GM12892 (cell line): ENCODE measurements at regions not wholly inside any gene's neighbourhood (a gene's known extent, or its start where the extent isn't known, plus 50 kb on each side); places are given as distances from the start of the nearest gene placed in this dataset.
"Not testable (repeated sequence)": the region's sequence is repeated elsewhere in the genome, so short reads cannot be mapped to it uniquely, and the experiment has no call there.

Source experiments
- DNase-seq: peaks from one replicate; pipeline ENCODE4 v3.0.0; 2011; ENCODE audit not compliant: insufficient read length
- FAIRE-seq: peaks from 2 replicates; lab custom pipeline; 2011; peaks lifted over from hg19 to GRCh38; lab: Jason Lieb, UNC
- POLR2A ChIP-seq: IDR thresholded peaks from 2 replicates; pipeline ENCODE4 v1.6.1; 2011; ENCODE audit warnings: low read depth, low read length, control low read depth
- POLR2AphosphoS5 ChIP-seq: IDR thresholded peaks from 2 replicates; pipeline ENCODE4 v1.6.1; 2011; ENCODE audit warnings: low read depth, low read length, control low read depth
- TAF1 ChIP-seq: IDR thresholded peaks from 2 replicates; pipeline ENCODE4 v1.6.1; 2011; ENCODE audit warnings: low read depth, mild to moderate bottlenecking, control low read depth, low read length, borderline replicate concordance

DNA sequence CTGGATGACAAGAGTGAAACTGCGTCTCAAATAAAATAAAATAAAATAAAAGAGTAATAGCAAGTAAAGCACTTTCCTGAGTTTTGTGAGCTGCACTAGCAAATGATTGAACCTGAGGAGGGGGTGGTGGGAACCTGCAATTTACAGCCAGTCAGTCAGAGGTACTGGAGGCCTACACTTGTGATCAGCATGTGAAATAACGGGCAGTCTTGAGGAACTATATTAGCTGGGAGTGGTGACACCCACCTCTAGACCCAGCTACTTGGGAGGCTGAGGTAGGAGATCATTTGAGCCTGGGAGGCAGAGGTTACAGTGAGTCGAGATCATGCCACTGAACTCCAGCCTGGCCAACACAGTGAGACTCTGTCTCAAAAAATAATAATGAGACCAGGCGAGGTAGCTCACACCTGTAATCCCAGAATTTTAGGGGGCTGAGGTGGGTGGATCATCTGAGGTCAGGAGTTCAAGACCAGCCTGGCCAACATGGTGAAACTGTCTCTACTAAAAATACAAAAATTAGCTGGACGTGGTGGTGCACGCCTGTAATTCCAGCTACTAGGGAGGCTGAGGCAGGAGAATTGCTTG is 537.1 kb upstream of the HTR2C start:
- TF ChIP-seq POLR2AphosphoS5 (no peak), TAF1 (no peak), POLR2A (no peak)
- FAIRE-seq: no peak
- no peak for DNase-seq

DNA sequence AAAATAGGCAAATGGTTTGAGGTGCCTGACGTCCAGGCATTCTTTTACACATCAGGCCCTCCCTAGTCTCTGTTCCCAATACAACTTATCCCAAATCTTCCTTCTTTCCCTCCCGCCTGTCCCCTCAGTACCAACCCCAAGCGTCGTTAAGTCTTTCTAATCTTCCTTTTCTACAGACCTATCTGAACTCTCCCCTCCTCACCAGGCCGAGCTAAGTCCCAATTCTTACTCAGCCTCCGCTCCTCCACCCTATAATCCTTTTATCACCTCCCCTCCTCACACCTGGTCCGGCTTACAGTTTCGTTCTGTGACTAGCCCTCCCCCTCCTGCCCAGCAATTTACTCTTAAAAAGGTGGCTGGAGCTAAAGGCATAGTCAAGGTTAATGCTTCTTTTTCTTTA is 542.4 kb upstream of the HTR2C start:
- FAIRE-seq: not testable (repeated sequence)

DNA sequence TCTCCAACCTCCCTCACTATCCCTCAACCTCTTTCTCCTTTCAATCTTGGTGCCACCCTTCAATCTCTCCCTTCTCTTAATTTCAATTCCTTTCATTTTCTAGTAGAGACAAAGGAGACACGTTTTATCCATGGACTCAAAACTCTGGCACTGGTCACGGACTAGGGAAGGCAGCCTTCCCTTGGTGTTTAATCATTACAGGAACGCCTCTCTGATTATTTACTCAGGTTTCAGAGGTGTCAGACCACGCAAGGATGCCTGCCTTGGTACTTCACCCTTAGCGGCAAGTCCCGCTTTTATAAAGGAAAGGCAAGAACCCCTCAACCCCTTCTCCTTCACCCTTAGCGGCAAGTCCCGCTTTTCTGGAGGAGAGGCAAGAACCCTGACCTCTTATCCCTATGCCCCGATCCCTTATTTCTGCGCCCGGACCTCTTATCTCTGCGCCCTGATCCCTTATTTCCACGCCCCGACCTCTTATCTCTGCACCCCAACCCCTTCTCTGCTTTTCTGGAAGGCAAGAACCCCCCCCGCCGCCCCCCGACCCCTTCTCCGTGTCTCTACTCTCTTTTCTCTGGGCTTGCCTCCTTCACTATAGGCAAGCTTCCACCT is 543.1 kb upstream of the HTR2C start:
- not testable (repeated sequence) for FAIRE-seq

More for the DNA sequence above, 542.4 kb upstream of the HTR2C start:
- not testable (repeated sequence) for DNase-seq

DNA sequence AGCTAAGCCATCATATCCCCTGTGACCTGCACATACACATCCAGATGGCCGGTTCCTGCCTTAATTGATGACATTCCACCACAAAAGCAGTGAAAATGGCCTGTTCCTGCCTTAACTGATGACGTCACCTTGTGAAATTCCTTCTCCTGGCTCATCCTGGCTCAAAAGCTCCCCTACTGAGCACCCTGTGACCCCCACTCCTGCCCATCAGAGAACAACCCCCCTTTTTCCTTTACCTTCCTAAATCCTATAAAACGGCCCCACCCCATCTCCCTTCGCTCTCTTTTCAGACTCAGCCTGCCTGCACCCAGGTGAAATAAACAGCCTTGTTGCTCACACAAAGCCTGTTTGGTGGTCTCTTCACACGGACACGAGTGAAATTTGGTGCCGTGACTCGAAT is 543.8 kb upstream of the HTR2C start:
- DNase-seq, FAIRE-seq: not testable (repeated sequence)

More for the DNA sequence above, 543.1 kb upstream of the HTR2C start:
- not testable (repeated sequence) for DNase-seq

DNA sequence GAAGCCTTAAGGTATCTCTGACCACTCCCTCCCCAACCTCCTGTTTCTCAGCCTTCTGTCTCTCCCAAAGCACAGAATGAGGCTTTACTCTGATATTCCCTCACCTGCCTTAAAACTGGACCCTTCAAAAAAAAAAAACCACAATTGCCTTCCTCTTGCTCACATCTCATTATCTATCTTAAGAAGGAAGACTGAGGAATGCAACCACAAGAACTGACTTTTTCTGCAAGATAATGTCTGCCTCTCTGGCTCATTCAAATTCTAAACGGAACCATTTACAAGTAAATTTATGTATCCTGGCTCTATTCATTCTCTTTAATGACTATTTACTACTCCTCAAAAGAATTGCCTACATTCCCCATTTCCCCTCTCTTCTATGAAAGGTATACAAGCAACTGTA is 545.5 kb upstream of the HTR2C start:
- FAIRE-seq (no peak), DNase-seq (no peak)
- TF ChIP-seq TAF1: no peak
- TF ChIP-seq POLR2A: no peak
- TF ChIP-seq POLR2AphosphoS5: no peak

DNA sequence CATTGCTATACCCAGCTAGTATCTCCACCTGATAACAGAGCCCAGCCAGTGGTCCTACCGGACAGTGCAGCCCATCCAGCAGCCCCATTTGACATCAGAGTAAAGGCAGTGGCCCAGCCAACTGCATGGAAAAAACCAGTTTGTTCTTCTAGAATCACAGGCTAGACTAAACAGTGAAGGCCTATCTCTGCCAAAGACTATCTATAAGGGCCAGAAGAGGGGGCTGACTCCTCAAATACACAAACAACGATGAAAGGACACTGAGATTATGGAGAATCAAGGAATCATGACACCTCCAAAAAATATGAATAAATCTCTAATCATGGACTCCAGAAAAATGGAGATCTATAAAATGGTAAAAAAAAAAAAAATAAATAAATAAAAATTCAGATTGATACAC is 546.4 kb upstream of the HTR2C start:
- no peak for TF ChIP-seq TAF1
- TF ChIP-seq POLR2AphosphoS5: no peak
- no peak for TF ChIP-seq POLR2A
- DNase-seq (no peak), FAIRE-seq (no peak)

DNA sequence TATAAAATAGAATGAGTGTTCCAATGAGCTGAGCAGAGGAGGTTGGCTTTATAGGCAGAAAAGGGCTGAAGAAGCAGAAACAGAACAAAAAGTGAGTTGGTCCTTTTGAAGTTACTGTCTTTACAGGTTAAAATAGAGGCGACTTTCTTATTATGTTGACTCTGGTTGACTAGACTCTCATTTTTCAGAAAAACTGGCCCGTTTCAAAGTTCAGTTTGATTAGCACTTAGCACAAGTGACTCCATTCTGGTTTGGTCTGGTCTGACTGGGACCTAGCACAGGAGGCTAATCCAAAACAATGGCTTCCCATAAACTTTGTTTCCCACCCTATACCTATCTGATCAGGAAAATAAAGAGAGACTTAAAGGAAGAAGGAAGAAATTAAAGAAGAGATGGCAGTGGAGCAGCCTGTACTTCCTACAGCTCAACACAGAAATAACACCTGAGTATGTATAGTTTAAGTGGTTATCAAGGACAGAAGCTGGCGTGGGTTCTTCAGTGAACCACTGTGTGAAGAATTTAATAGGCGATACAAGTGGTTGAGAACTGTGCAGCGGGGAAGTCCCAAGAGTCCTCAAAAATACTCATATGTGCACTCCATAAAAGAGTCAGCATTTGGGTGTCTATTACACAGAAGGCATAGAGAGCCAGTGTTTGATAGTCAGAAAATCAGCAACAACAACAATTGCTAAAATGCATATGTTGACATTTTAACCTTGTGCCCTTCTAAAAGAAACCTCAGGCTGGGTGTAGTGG is 554.8 kb upstream of the HTR2C start:
- TF ChIP-seq TAF1 (no peak), POLR2A (no peak), POLR2AphosphoS5 (no peak)
- DNase-seq: no peak
- no peak for FAIRE-seq

DNA sequence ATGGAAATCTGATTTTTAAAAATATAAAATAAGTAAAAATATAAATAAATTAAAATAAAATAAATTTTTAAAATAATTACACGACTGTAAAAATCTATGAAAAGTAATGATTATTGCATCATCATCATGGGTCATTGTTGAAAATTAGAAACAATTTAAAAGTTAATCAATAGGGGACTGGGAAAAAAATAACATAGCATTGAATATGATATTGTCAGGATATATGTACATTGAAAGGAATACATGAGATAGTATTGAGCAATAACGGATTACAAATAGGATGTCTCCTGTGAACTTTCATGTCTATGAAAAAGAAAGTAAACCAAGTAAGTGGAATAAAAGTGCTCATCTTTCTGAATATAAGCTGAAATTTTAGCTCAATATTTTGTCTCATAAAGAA is 566.8 kb upstream of the HTR2C start:
- TF ChIP-seq POLR2AphosphoS5: no peak
- no peak for TF ChIP-seq POLR2A
- TF ChIP-seq TAF1: no peak
- DNase-seq (no peak), FAIRE-seq (no peak)

DNA sequence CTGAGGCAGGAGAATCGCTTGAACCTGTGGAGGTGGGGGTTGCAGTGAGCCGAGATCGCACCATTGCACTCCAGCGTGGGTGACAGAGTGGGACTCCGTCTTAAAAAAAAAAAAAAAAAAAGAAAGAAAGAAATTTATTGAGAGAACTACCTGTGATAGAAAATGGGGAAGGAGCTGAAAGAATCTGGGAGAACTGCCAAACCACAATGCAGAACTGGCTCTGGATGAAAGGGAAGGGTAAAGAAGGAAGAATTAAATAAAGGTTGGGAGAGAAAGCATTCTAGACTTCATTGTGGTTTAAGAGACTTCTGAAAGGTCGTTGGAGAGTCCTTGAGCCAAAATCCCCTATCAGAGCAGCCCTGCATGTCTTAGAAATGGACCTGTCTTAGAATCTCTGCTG is 567.9 kb upstream of the HTR2C start:
- FAIRE-seq (no peak), DNase-seq (no peak)
- TF ChIP-seq POLR2AphosphoS5: no peak
- no peak for TF ChIP-seq TAF1
- TF ChIP-seq POLR2A: no peak

DNA sequence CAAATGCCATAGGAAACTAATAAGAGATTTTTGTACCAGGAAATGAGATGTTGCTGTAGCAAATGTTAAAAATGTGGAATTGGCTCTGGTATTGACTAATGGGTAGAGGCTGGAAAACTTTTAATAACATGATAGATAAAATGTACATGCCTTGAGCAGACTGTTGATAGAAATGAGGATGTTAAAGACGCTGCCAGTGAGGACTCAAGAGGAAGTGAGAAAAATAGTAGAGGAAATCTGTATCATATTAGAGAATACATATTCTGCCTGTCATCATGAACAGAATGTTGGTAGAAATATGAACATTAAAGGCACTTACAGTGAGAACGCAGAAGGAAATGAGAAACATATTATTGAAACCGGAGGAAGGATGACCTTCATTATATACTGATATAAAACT is 577.2 kb upstream of the HTR2C start:
- TF ChIP-seq TAF1: no peak
- TF ChIP-seq POLR2AphosphoS5: no peak
- no peak for TF ChIP-seq POLR2A
- FAIRE-seq: no peak
- no peak for DNase-seq

DNA sequence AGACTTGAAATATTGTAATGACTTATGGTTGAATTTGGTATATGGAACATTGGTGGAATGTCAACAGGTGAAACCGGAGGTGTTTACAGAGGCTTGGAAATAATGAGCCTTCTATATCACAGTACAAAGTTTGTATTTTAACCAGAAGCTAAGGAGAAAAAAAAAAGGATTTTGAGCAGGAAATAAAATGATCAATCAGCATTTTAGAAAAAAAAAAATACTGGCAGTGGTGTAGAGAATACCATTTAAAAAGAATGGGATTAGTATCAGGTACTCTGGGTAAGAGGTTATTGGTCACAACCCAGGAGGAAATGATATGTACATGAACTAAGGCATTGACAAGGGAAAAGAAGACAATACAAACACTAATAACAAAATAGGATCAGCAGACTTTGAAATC is 587.1 kb upstream of the HTR2C start:
- TF ChIP-seq TAF1 (no peak), POLR2AphosphoS5 (no peak), POLR2A (no peak)
- DNase-seq (no peak), FAIRE-seq (no peak)

DNA sequence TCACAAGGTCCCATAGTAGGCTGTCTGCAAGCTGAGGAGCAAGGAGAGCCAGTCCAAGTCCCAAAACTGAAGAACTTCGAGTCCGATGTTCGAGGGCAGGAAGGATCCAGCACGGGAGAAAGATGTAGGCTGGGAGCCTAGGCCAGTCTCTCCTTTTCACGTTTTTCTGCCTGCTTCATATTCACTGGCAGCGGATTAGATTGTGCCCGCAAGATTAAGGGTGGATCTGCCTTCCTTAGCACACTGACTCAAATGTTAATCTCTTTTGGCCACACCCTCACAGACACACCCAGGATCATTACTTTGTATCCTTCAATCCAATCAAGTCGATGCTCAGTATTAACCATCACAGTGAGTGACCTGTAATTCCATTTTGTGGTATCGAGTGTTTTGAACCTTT is 592.2 kb upstream of the HTR2C start:
- FAIRE-seq, DNase-seq: not testable (repeated sequence)

DNA sequence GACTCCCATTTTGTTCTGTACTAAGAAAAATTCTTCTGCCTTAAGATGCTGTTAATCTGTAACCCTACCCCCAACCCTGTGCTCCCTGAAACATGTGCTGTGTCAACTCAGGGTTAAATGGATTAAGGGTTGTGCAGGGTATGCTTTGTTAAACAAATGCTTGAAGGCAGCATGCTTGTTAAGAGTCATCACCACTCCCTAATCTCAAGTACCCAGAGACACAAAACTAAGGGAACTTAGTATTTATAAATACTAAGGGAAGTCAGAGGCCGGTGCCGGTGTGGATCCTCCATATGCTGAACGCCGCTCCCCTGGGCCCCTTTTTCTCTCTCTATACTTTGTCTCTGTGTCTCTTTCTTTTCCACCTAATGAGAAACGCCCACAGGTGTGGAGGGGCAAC is 593.2 kb upstream of the HTR2C start:
- not testable (repeated sequence) for FAIRE-seq, DNase-seq

DNA sequence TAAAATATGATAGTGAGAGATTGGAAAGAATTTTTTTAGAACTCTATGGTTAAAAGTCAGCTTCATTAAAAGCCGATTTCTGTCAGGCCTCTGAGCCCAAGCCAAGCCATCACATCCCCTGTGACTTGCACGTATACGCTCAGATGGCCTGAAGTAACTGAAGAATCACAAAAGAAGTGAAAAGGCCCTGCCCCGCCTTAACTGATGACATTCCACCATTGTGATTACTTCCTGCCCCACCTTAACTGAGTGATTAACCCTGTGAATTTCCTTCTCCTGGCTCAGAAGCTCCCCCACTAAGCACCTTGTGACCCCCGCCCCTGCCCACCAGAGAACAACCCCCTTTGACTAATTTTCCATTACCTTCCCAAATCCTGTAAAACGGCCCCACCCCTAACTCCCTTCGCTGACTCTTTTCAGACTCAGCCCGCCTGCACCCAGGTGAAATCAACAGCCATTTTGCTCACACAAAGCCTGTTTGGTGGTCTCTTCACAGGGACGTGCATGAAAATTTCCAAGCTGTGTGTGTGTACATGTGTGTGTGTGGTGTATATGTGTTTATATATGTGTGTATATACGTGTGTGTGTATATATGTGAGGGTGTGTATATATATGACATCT is 595.5 kb upstream of the HTR2C start:
- DNase-seq, FAIRE-seq: not testable (repeated sequence)
